HEK293 (cell line): ENCODE measurements at regions not wholly inside any gene's neighbourhood (a gene's known extent, or its start where the extent isn't known, plus 50 kb on each side); places are given as distances from the start of the nearest gene placed in this dataset.

ENCODE experiments used
- CTCF ChIA-PET: fragments of 350-600 bp; formaldehyde crosslinking; extraction: SDS; loops from one replicate; lab custom pipeline; 2021; ENCODE audit warnings: antibody characterized with exemption; lab: Yijun Ruan, JAX
- POLR2A ChIA-PET: fragments of 300-600 bp; formaldehyde crosslinking; extraction: SDS; loops from one replicate; lab custom pipeline; 2020; ENCODE audit warnings: antibody characterized with exemption, inconsistent platforms; lab: Yijun Ruan, JAX
- H3K27ac ChIP-seq: fragments of 200-500 bp; sonication (Bioruptor generic); 2 replicates; pipeline ENCODE4 v1.5.1; 2014; ENCODE audit warnings: low read depth, low read length, control low read depth, inconsistent platforms; ENCODE audit errors: extremely low read depth
- H3K36me3 ChIP-seq, 2 experiments: fragments of 200-500 bp in 1 of 2; sonication (Bioruptor generic) in 1 of 2; 1 replicate in 1 of 2; 2 replicates in 1 of 2; pipeline ENCODE4 v1.5.1; 2014 to 2017; ENCODE audit warnings: inconsistent platforms in 2 of 2, low read length in 2 of 2; ENCODE audit not compliant: control insufficient read depth in 2 of 2, insufficient read depth in 1 of 2
- H3K4me1 ChIP-seq: fragments of 200-500 bp; sonication (Bioruptor generic); 2 replicates; pipeline ENCODE4 v1.5.1; 2014; ENCODE audit warnings: mild to moderate bottlenecking, low read length, inconsistent platforms; ENCODE audit not compliant: control insufficient read depth, insufficient read depth
- H3K4me3 ChIP-seq: 2 replicates; pipeline ENCODE4 v1.5.1; 2011; ENCODE audit warnings: low read depth, mild to moderate bottlenecking, control low read depth, low read length, moderate library complexity
- H3K9me3 ChIP-seq: fragments of 200-500 bp; sonication (Bioruptor generic); 2 replicates; pipeline ENCODE4 v1.5.1; 2014; ENCODE audit warnings: low read depth, low read length, inconsistent platforms; ENCODE audit not compliant: control insufficient read depth, insufficient read depth
- GLI2 ChIP-seq: fragments of 450-650 bp; formaldehyde crosslinking; IDR thresholded peaks from 2 replicates; pipeline ENCODE4; 2017; ENCODE audit warnings: missing biosample characterization, missing genetic modification characterization, low read depth, borderline replicate concordance
- HOXA7 ChIP-seq: sonication (generic); formaldehyde crosslinking; IDR thresholded peaks from 2 replicates; pipeline ENCODE4 v1.8.1; 2022; ENCODE audit warnings: missing genetic modification reagents, borderline replicate concordance
- MEIS1 ChIP-seq: sonication (generic); formaldehyde crosslinking; IDR thresholded peaks from 2 replicates; pipeline ENCODE4 v1.8.1; 2022; ENCODE audit warnings: missing genetic modification reagents, mild to moderate bottlenecking, borderline replicate concordance
- TRIM28 ChIP-seq: IDR thresholded peaks from 2 replicates; pipeline ENCODE4 v1.6.1; 2011; ENCODE audit warnings: low read length, control low read depth, borderline replicate concordance
- ZFHX2 ChIP-seq: fragments of 450-650 bp; formaldehyde crosslinking; conservative IDR thresholded peaks from 2 replicates; pipeline ENCODE4 v1.5.1; 2016; ENCODE audit warnings: missing biosample characterization, missing genetic modification characterization
- ZNF433 ChIP-seq: fragments of 450-650 bp; formaldehyde crosslinking; IDR thresholded peaks from 2 replicates; pipeline ENCODE4 v1.5.1; 2016; ENCODE audit warnings: missing biosample characterization, missing genetic modification characterization, low read depth
- ZNF514 ChIP-seq: fragments of 450-650 bp; formaldehyde crosslinking; IDR thresholded peaks from 2 replicates; pipeline ENCODE4 v1.5.1; 2016; ENCODE audit warnings: missing biosample characterization, missing genetic modification characterization
- ZNF521 ChIP-seq: fragments of 450-650 bp; formaldehyde crosslinking; IDR thresholded peaks from 2 replicates; pipeline ENCODE4 v1.5.1; 2017; ENCODE audit warnings: missing biosample characterization, mild to moderate bottlenecking, missing genetic modification characterization
- ZNF530 ChIP-seq: fragments of 450-650 bp; formaldehyde crosslinking; IDR thresholded peaks from 2 replicates; pipeline ENCODE4 v1.5.1; 2016; ENCODE audit warnings: low read depth, missing biosample characterization, missing genetic modification characterization
- ZNF600 ChIP-seq: fragments of 450-650 bp; formaldehyde crosslinking; IDR thresholded peaks from 2 replicates; pipeline ENCODE4 v1.5.1; 2016; ENCODE audit warnings: missing biosample characterization, missing genetic modification characterization
- ZNF658 ChIP-seq: fragments of 450-650 bp; formaldehyde crosslinking; IDR thresholded peaks from 2 replicates; pipeline ENCODE4; 2016; ENCODE audit warnings: missing biosample characterization, missing genetic modification characterization
- ZNF768 ChIP-seq: fragments of 450-650 bp; formaldehyde crosslinking; IDR thresholded peaks from 2 replicates; pipeline ENCODE4 v1.5.1; 2018; ENCODE audit warnings: missing biosample characterization, mild to moderate bottlenecking, missing genetic modification characterization
- ZNF830 ChIP-seq: fragments of 450-650 bp; IDR thresholded peaks from 2 replicates; pipeline ENCODE4 v1.5.0; 2018; ENCODE audit warnings: missing biosample characterization, missing genetic modification characterization, low read depth, mild to moderate bottlenecking, moderate library complexity
- TF ChIP-seq, protein P1 (sequence below): fragments of 450-650 bp; IDR thresholded peaks from 2 replicates; pipeline ENCODE4 v1.5.1; 2018; ENCODE audit warnings: missing biosample characterization, missing genetic modification characterization
- TF ChIP-seq, protein P2 (sequence below): fragments of 450-650 bp; formaldehyde crosslinking; IDR thresholded peaks from 2 replicates; pipeline ENCODE4 v1.5.1; 2016; ENCODE audit warnings: missing biosample characterization, missing genetic modification characterization
- TF ChIP-seq, protein P3 (sequence below): fragments of 450-650 bp; formaldehyde crosslinking; IDR thresholded peaks from 2 replicates; pipeline ENCODE4 v1.5.1; 2016; ENCODE audit warnings: missing biosample characterization, missing genetic modification characterization, borderline replicate concordance
- TF ChIP-seq, protein P4 (sequence below): fragments of 450-650 bp; formaldehyde crosslinking; IDR thresholded peaks from 2 replicates; pipeline ENCODE4 v1.5.1; 2016; ENCODE audit warnings: missing biosample characterization, missing genetic modification characterization
- TF ChIP-seq, protein P5 (sequence below): fragments of 450-650 bp; formaldehyde crosslinking; IDR thresholded peaks from 2 replicates; pipeline ENCODE4 v1.5.1; 2016; ENCODE audit warnings: missing biosample characterization, missing genetic modification characterization, low read depth
- TF ChIP-seq, protein P6 (sequence below): fragments of 450-650 bp; formaldehyde crosslinking; IDR thresholded peaks from 2 replicates; pipeline ENCODE4 v1.5.1; 2017; ENCODE audit warnings: missing biosample characterization, mild to moderate bottlenecking, missing genetic modification characterization, moderate library complexity

DNA sequence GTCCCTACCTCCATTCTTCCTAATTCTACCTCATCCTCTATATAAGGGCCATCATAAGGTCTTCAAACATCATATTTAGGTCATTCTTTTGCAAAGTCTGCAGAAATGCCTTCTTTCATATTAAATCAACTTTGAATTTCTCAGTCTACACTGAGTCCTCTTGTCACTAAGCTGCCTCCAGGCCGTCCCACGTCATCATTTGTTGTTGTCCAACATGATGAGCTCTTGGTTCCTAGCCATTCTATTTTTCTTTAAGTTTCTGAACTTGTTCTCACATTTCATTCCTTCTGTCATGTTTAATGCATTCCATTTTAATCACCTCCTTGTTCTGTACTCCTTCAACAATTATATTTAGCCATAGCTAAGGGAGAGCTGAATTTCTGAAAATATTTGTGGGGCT lies 59.2 kb upstream of the PGR start:
- no peak overlapping the region for H3K4me3 ChIP-seq
- H3K36me3 ChIP-seq: no peaks in the 10 kb centered on the region
- ChIA-PET CTCF (no interaction called here), POLR2A (no interaction called here)
- TF ChIP-seq HOXA7 (CRISPR knock-in tag) (no peak), ZNF433 (tag by site-specific recombination) (no peak), ZNF658 (tag by site-specific recombination) (no peak), ZNF514 (tag by site-specific recombination) (no peak), MEIS1 (CRISPR knock-in tag) (no peak), ZFHX2 (tag by site-specific recombination) (no peak), ZNF768 (tag by site-specific recombination) (no peak), GLI2 (no peak), ZNF600 (tag by site-specific recombination) (no peak), ZNF521 (tag by site-specific recombination) (no peak), ZNF530 (tag by site-specific recombination) (no peak), TRIM28 (no peak), ZNF830 (tag by site-specific recombination) (no peak)
- TF ChIP-seq, protein P1, sequence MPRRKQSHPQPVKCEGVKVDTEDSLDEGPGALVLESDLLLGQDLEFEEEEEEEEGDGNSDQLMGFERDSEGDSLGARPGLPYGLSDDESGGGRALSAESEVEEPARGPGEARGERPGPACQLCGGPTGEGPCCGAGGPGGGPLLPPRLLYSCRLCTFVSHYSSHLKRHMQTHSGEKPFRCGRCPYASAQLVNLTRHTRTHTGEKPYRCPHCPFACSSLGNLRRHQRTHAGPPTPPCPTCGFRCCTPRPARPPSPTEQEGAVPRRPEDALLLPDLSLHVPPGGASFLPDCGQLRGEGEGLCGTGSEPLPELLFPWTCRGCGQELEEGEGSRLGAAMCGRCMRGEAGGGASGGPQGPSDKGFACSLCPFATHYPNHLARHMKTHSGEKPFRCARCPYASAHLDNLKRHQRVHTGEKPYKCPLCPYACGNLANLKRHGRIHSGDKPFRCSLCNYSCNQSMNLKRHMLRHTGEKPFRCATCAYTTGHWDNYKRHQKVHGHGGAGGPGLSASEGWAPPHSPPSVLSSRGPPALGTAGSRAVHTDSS (tag by site-specific recombination): no peak
- TF ChIP-seq, protein P2, sequence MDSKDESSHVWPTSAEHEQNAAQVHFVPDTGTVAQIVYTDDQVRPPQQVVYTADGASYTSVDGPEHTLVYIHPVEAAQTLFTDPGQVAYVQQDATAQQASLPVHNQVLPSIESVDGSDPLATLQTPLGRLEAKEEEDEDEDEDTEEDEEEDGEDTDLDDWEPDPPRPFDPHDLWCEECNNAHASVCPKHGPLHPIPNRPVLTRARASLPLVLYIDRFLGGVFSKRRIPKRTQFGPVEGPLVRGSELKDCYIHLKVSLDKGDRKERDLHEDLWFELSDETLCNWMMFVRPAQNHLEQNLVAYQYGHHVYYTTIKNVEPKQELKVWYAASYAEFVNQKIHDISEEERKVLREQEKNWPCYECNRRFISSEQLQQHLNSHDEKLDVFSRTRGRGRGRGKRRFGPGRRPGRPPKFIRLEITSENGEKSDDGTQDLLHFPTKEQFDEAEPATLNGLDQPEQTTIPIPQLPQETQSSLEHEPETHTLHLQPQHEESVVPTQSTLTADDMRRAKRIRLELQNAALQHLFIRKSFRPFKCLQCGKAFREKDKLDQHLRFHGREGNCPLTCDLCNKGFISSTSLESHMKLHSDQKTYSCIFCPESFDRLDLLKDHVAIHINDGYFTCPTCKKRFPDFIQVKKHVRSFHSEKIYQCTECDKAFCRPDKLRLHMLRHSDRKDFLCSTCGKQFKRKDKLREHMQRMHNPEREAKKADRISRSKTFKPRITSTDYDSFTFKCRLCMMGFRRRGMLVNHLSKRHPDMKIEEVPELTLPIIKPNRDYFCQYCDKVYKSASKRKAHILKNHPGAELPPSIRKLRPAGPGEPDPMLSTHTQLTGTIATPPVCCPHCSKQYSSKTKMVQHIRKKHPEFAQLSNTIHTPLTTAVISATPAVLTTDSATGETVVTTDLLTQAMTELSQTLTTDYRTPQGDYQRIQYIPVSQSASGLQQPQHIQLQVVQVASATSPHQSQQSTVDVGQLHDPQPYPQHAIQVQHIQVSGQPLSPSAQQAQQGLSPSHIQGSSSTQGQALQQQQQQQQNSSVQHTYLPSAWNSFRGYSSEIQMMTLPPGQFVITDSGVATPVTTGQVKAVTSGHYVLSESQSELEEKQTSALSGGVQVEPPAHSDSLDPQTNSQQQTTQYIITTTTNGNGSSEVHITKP (tag by site-specific recombination): no peak
- TF ChIP-seq, protein P3, sequence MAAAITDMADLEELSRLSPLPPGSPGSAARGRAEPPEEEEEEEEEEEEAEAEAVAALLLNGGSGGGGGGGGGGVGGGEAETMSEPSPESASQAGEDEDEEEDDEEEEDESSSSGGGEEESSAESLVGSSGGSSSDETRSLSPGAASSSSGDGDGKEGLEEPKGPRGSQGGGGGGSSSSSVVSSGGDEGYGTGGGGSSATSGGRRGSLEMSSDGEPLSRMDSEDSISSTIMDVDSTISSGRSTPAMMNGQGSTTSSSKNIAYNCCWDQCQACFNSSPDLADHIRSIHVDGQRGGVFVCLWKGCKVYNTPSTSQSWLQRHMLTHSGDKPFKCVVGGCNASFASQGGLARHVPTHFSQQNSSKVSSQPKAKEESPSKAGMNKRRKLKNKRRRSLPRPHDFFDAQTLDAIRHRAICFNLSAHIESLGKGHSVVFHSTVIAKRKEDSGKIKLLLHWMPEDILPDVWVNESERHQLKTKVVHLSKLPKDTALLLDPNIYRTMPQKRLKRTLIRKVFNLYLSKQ (tag by site-specific recombination): no peak
- TF ChIP-seq, protein P4, sequence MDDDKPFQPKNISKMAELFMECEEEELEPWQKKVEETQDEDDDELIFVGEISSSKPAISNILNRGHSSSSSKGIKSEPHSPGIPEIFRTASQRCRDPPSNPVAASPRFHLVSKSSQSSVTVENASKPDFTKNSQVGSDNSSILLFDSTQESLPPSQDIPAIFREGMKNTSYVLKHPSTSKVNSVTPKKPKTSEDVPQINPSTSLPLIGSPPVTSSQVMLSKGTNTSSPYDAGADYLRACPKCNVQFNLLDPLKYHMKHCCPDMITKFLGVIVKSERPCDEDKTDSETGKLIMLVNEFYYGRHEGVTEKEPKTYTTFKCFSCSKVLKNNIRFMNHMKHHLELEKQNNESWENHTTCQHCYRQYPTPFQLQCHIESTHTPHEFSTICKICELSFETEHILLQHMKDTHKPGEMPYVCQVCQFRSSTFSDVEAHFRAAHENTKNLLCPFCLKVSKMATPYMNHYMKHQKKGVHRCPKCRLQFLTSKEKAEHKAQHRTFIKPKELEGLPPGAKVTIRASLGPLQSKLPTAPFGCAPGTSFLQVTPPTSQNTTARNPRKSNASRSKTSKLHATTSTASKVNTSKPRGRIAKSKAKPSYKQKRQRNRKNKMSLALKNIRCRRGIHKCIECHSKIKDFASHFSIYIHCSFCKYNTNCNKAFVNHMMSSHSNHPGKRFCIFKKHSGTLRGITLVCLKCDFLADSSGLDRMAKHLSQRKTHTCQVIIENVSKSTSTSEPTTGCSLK (tag by site-specific recombination): no peak
- TF ChIP-seq, protein P5, sequence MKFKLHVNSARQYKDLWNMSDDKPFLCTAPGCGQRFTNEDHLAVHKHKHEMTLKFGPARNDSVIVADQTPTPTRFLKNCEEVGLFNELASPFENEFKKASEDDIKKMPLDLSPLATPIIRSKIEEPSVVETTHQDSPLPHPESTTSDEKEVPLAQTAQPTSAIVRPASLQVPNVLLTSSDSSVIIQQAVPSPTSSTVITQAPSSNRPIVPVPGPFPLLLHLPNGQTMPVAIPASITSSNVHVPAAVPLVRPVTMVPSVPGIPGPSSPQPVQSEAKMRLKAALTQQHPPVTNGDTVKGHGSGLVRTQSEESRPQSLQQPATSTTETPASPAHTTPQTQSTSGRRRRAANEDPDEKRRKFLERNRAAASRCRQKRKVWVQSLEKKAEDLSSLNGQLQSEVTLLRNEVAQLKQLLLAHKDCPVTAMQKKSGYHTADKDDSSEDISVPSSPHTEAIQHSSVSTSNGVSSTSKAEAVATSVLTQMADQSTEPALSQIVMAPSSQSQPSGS (tag by site-specific recombination): no peak
- TF ChIP-seq, protein P6, sequence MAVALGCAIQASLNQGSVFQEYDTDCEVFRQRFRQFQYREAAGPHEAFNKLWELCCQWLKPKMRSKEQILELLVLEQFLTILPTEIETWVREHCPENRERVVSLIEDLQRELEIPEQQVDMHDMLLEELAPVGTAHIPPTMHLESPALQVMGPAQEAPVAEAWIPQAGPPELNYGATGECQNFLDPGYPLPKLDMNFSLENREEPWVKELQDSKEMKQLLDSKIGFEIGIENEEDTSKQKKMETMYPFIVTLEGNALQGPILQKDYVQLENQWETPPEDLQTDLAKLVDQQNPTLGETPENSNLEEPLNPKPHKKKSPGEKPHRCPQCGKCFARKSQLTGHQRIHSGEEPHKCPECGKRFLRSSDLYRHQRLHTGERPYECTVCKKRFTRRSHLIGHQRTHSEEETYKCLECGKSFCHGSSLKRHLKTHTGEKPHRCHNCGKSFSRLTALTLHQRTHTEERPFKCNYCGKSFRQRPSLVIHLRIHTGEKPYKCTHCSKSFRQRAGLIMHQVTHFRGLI (tag by site-specific recombination): no peak
- H3K27ac ChIP-seq: no peak overlapping the region
- H3K9me3 ChIP-seq: no peaks in the 10 kb centered on the region
- H3K4me1 ChIP-seq: no peaks in the 10 kb centered on the region
